ENCODE measurements at regions not wholly inside any gene's neighbourhood (a gene's known extent, or its start where the extent isn't known, plus 50 kb on each side); places are given as distances from the start of the nearest gene placed in this dataset.

GRCh38 chr6:99014061-99014460, 66.3 kb upstream of the FBXL4 start:
- peak overlapping the region; percentile 29; the same call in 1 of the 2 replicates for H2AFZ ChIP-seq (ENCODE audit: low read depth)
- ChIA-PET CTCF (interaction anchor here (0.8 kb wide), 1 partner anchor 11 kb away, joined by 3 read pairs; no protein-coding TSS in a partner anchor), POLR2A (no interaction called here)
- H4K20me1 ChIP-seq (ENCODE audit: insufficient read depth): no peaks in the 10 kb centered on the region
- H3K79me2 ChIP-seq (ENCODE audit: insufficient read depth): no peaks in the 10 kb centered on the region
- TF ChIP-seq RFX5 (IDR thresholded peaks at IDR 0.05; ENCODE audit: low read length) (no peak), NFIC (IDR thresholded peaks at IDR 0.05; ENCODE audit: borderline replicate concordance) (no peak), YY1 (IDR thresholded peaks at IDR 0.05; ENCODE audit: low read depth) (no peak), TEAD4 (IDR thresholded peaks at IDR 0.05; ENCODE audit: borderline replicate concordance, insufficient read depth) (peak; percentile 33; the same call in 1 of the 2 replicates), MEF2A (IDR thresholded peaks at IDR 0.05; ENCODE audit: borderline replicate concordance, low read depth) (no peak), MXI1 (IDR thresholded peaks at IDR 0.05; ENCODE audit: low read depth, low read length) (no peak), ZBTB33 (IDR thresholded peaks at IDR 0.05; ENCODE audit: borderline replicate concordance, low read depth) (no peak), FOXJ3 (CRISPR knock-in tag; IDR thresholded peaks at IDR 0.05) (no peak), PBX3 (IDR thresholded peaks at IDR 0.05) (peak; percentile 48; the same call in 1 of the 2 replicates), TCF12 (IDR thresholded peaks at IDR 0.05) (peak; percentile 49; the same call in 1 of the 2 replicates), GABPA (IDR thresholded peaks at IDR 0.05; ENCODE audit: low read depth) (no peak), POLR2AphosphoS5 (IDR thresholded peaks at IDR 0.05; ENCODE audit: low read depth, low read length) (no peak), NRF1 (IDR thresholded peaks at IDR 0.05; ENCODE audit: low read depth, low read length) (no peak), EZH2phosphoT487 (IDR thresholded peaks at IDR 0.05; ENCODE audit: borderline replicate concordance, low read depth) (no peak)
- WGBS (ENCODE audit: low lambda C conversion rate): 47% methylated on average over 1 of the region's 1 CpG
- DNase-seq: no peak
- H3K27ac ChIP-seq (ENCODE audit: low read depth in 2 of 2, low read length in 1 of 2): peak overlapping the region in 1 of 2 experiments; percentile 79; a peak in 2 of 4 replicates
- no peaks in the 10 kb centered on the region for H3K27me3 ChIP-seq (ENCODE audit: insufficient read depth)
- H3K9me3 ChIP-seq: no peaks in the 10 kb centered on the region
- 0 out of 4 replicates have a peak overlapping the region, but pooled peaks of 1 of the 2 experiments have one; percentile 10 for H3K4me3 ChIP-seq (ENCODE audit: low read depth in 2 of 2, low read length in 1 of 2)
- peak overlapping the region; percentile 63 for H3K4me2 ChIP-seq
- H3K9me2 ChIP-seq: no peaks in the 10 kb centered on the region
- H3F3A ChIP-seq (replicated peaks; ENCODE audit: insufficient read depth): peaks cover 19% of the 10 kb centered on the region
- H3K4me1 ChIP-seq (ENCODE audit: control insufficient read depth in 1 of 2, insufficient read depth in 2 of 2, low read depth in 1 of 2, low read length in 1 of 2): peaks cover 0 to 7% of the 10 kb centered on the region in 2 experiments; a peak in 2 of 4 replicates
- no peaks in the 10 kb centered on the region for H3K36me3 ChIP-seq (replicated peaks in 1 of 2; ENCODE audit: control insufficient read depth in 1 of 2, insufficient read depth in 2 of 2, low read length in 1 of 2)
- peak overlapping the region; percentile 31; the same call in 1 of the 2 replicates for H3K9ac ChIP-seq

- peak overlapping the region; percentile 31; the same call in 1 of the 2 replicates for H3K9ac ChIP-seq
- H3K4me3 ChIP-seq (ENCODE audit: low read depth in 2 of 2, low read length in 1 of 2): 0 out of 4 replicates have a peak overlapping the region, but pooled peaks of 1 of the 2 experiments have one; percentile 10
- H3K4me2 ChIP-seq: peak overlapping the region; percentile 63
- TF ChIP-seq YY1 (IDR thresholded peaks at IDR 0.05; ENCODE audit: low read depth) (no peak), MXI1 (IDR thresholded peaks at IDR 0.05; ENCODE audit: low read depth, low read length) (no peak), MEF2A (IDR thresholded peaks at IDR 0.05; ENCODE audit: borderline replicate concordance, low read depth) (no peak), POLR2AphosphoS5 (IDR thresholded peaks at IDR 0.05; ENCODE audit: low read depth, low read length) (no peak), EZH2phosphoT487 (IDR thresholded peaks at IDR 0.05; ENCODE audit: borderline replicate concordance, low read depth) (no peak), JUND (IDR thresholded peaks at IDR 0.05) (no peak), ELF1 (IDR thresholded peaks at IDR 0.05) (no peak), MAX (IDR thresholded peaks at IDR 0.05; ENCODE audit: low read depth) (no peak), FOXJ3 (CRISPR knock-in tag; IDR thresholded peaks at IDR 0.05) (no peak), CHD2 (IDR thresholded peaks at IDR 0.05; ENCODE audit: low read length, partially characterized antibody) (no peak), RXRA (IDR thresholded peaks at IDR 0.05; ENCODE audit: borderline replicate concordance, low read depth) (no peak), GATA2 (CRISPR knock-in tag; IDR thresholded peaks at IDR 0.05) (no peak), TEAD4 (IDR thresholded peaks at IDR 0.05; ENCODE audit: borderline replicate concordance, insufficient read depth) (no peak), EP300 (IDR thresholded peaks at IDR 0.05; ENCODE audit: borderline replicate concordance in 1 of 2, low read depth in 1 of 2, low read length in 1 of 2) (no peak), FOXM1 (IDR thresholded peaks at IDR 0.05; ENCODE audit: low read depth) (no peak), RCOR1 (IDR thresholded peaks at IDR 0.05; ENCODE audit: low read length) (no peak), FOSL2 (IDR thresholded peaks at IDR 0.05; ENCODE audit: borderline replicate concordance, low read depth) (no peak), TCF12 (IDR thresholded peaks at IDR 0.05) (no peak), SIN3A (IDR thresholded peaks at IDR 0.05; ENCODE audit: borderline replicate concordance, low read depth, low read length) (no peak)
- H2AFZ ChIP-seq (ENCODE audit: low read depth): peak overlapping the region; percentile 29; the same call in 1 of the 2 replicates
- H4K20me1 ChIP-seq (ENCODE audit: insufficient read depth): no peaks in the 10 kb centered on the region
- DNase-seq: no peak
- ChIA-PET POLR2A (no interaction called here), CTCF (no interaction called here)
- H3K27ac ChIP-seq (ENCODE audit: low read depth in 2 of 2, low read length in 1 of 2): peak overlapping the region in 1 of 2 experiments; percentile 79; a peak in 2 of 4 replicates
- peaks cover 19% of the 10 kb centered on the region for H3F3A ChIP-seq (replicated peaks; ENCODE audit: insufficient read depth)
- no peaks in the 10 kb centered on the region for H3K79me2 ChIP-seq (ENCODE audit: insufficient read depth)
- no peaks in the 10 kb centered on the region for H3K27me3 ChIP-seq (ENCODE audit: insufficient read depth)
- H3K4me1 ChIP-seq (ENCODE audit: control insufficient read depth in 1 of 2, insufficient read depth in 2 of 2, low read depth in 1 of 2, low read length in 1 of 2): peaks cover 0 to 7% of the 10 kb centered on the region in 2 experiments; a peak in 2 of 4 replicates
- no peaks in the 10 kb centered on the region for H3K36me3 ChIP-seq (replicated peaks in 1 of 2; ENCODE audit: control insufficient read depth in 1 of 2, insufficient read depth in 2 of 2, low read length in 1 of 2)
- H3K9me3 ChIP-seq: no peaks in the 10 kb centered on the region
- WGBS (ENCODE audit: low lambda C conversion rate): 56% methylated on average over 3 of the region's 3 CpGs
- H3K9me2 ChIP-seq: no peaks in the 10 kb centered on the region
Observed at GRCh38 chr6:99013661-99014060, 65.9 kb upstream of the FBXL4 start.
